ENCODE measurements at regions not wholly inside any gene's neighbourhood (a gene's known extent, or its start where the extent isn't known, plus 50 kb on each side); places are given as distances from the start of the nearest gene placed in this dataset.

DNA sequence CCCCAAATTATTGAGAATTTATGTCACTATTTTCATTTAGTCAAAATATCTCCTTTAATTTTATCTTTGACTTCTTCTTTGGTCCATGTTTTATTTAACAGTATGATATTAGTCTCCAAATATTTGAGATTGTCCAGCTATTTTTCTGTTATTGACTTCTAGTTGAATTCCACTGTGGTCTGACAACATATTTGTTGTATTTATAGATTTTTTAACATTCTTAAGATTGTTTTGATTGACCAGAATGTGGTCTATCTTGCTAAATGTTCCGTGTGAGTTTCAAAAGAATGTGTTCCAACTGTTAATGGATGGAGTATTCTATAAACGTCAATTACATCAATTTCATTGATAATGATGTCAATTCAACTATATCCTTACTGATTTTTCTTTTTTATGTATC lies 1452.1 kb downstream of the SUCLG1 start:
- TF ChIP-seq GATA3 (IDR thresholded peaks at IDR 0.05; ENCODE audit: low read depth, low read length) (no peak), GATA2 (IDR thresholded peaks at IDR 0.05; ENCODE audit: low read depth, low read length) (no peak)

All from SH-SY5Y (cell line).